HepG2 (cell line): ENCODE measurements at regions not wholly inside any gene's neighbourhood (a gene's known extent, or its start where the extent isn't known, plus 50 kb on each side); places are given as distances from the start of the nearest gene placed in this dataset.

Experiments used
- AGO2 ChIP-seq: fragments of 200-400 bp; formaldehyde crosslinking; optimal IDR thresholded peaks from 2 replicates; pipeline ENCODE3; 2017; ENCODE audit warnings: mild to moderate bottlenecking, low read depth, low read length, moderate library complexity
- DDIT3 ChIP-seq: sonication (generic); formaldehyde crosslinking; IDR thresholded peaks from 2 replicates; pipeline ENCODE4 v1.4.0; 2020; ENCODE audit warnings: mild to moderate bottlenecking, missing genetic modification reagents
- EZH2 ChIP-seq: conservative IDR thresholded peaks from 2 replicates; pipeline ENCODE4 v1.6.1; 2012; ENCODE audit warnings: mild to moderate bottlenecking, low read depth, low read length, moderate library complexity
- FOXA1 ChIP-seq, 2 experiments: fragments of 450-650 bp in 1 of 2; sonication (generic) in 1 of 2; formaldehyde crosslinking in 1 of 2; IDR thresholded peaks; 2 replicates each; pipeline versions ENCODE4 v1.4.0 to v1.6.1; 2016 to 2020; ENCODE audit warnings: missing genetic modification reagents in 1 of 2
- HHEX ChIP-seq: IDR thresholded peaks from 2 replicates; pipeline ENCODE4 v1.6.1; 2016; ENCODE audit warnings: control low read depth
- LRRFIP1 ChIP-seq: sonication (generic); formaldehyde crosslinking; conservative IDR thresholded peaks from 2 replicates; pipeline ENCODE4 v1.4.0; 2020; ENCODE audit warnings: missing genetic modification reagents
- MBNL3 ChIP-seq: fragments of 250-450 bp; sonication (Bioruptor Pico); conservative IDR thresholded peaks from 2 replicates; pipeline ENCODE4 v1.8.0; 2022; ENCODE audit warnings: mild to moderate bottlenecking, inconsistent platforms
- MED8 ChIP-seq: sonication (generic); formaldehyde crosslinking; IDR thresholded peaks from 2 replicates; pipeline ENCODE4 v1.8.1; 2023; ENCODE audit warnings: mild to moderate bottlenecking, missing genetic modification reagents; ENCODE audit not compliant: insufficient replicate concordance
- SIN3B ChIP-seq: fragments of 150-350 bp; IDR thresholded peaks from 2 replicates; pipeline ENCODE4 v1.6.1; 2014; ENCODE audit warnings: low read length
- SP5 ChIP-seq: IDR thresholded peaks from 2 replicates; pipeline ENCODE4 v1.6.1; 2016; ENCODE audit warnings: low read depth, borderline replicate concordance
- SSRP1 ChIP-seq: IDR thresholded peaks from 2 replicates; pipeline ENCODE4 v1.6.1; 2016; ENCODE audit warnings: control low read depth
- TBX3 ChIP-seq: fragments of 450-650 bp; IDR thresholded peaks from 2 replicates; pipeline ENCODE4 v1.6.1; 2017; ENCODE audit warnings: antibody characterized with exemption, mild to moderate bottlenecking, inconsistent platforms, borderline replicate concordance
- TFAP4 ChIP-seq: sonication (generic); IDR thresholded peaks from 2 replicates; pipeline ENCODE4 v1.6.1; 2016; ENCODE audit warnings: low read depth, borderline replicate concordance
- ZNF101 ChIP-seq: sonication (generic); formaldehyde crosslinking; IDR thresholded peaks from 2 replicates; pipeline ENCODE4 v1.4.0; 2020; ENCODE audit warnings: mild to moderate bottlenecking, low read depth, missing genetic modification reagents, borderline replicate concordance
- ZNF142 ChIP-seq: sonication (generic); formaldehyde crosslinking; IDR thresholded peaks from 2 replicates; pipeline ENCODE4 v1.4.0; 2020; ENCODE audit warnings: missing genetic modification reagents
- ZNF232 ChIP-seq: sonication (generic); formaldehyde crosslinking; IDR thresholded peaks from 2 replicates; pipeline ENCODE4 v1.4.0; 2020; ENCODE audit warnings: missing genetic modification reagents, borderline replicate concordance
- ZNF510 ChIP-seq: sonication (generic); formaldehyde crosslinking; IDR thresholded peaks from 2 replicates; pipeline ENCODE4 v1.4.0; 2020; ENCODE audit warnings: low read depth, mild to moderate bottlenecking, missing genetic modification reagents
- ZNF577 ChIP-seq: sonication (generic); formaldehyde crosslinking; IDR thresholded peaks from 2 replicates; pipeline ENCODE4 v1.4.0; 2020; ENCODE audit warnings: mild to moderate bottlenecking, low read depth, missing genetic modification reagents, borderline replicate concordance
- ZNF704 ChIP-seq: sonication (generic); formaldehyde crosslinking; IDR thresholded peaks from 2 replicates; pipeline ENCODE4 v1.8.1; 2023; ENCODE audit warnings: mild to moderate bottlenecking, inconsistent platforms, moderate library complexity, missing genetic modification reagents, borderline replicate concordance
- ZNF746 ChIP-seq: sonication (generic); formaldehyde crosslinking; IDR thresholded peaks from 2 replicates; pipeline ENCODE4 v1.8.0; 2022; ENCODE audit warnings: mild to moderate bottlenecking, missing genetic modification reagents
- ZNF790 ChIP-seq: sonication (generic); formaldehyde crosslinking; IDR thresholded peaks from 2 replicates; pipeline ENCODE4 v1.8.0; 2022; ENCODE audit warnings: missing genetic modification reagents, mild to moderate bottlenecking, borderline replicate concordance

GRCh38 chr5:113935453-113935852, 422.0 kb downstream of the YTHDC2 start (continued):
- TF ChIP-seq ZNF142 = no peak
- TF ChIP-seq ZNF746 (CRISPR knock-in tag) = no peak
- TF ChIP-seq ZNF232 (CRISPR knock-in tag) = no peak
- no peak for TF ChIP-seq LRRFIP1 (CRISPR knock-in tag)
- no peak for TF ChIP-seq SP5 (CRISPR knock-in tag)
- TF ChIP-seq ZNF510 (CRISPR knock-in tag) = no peak
- no peak for TF ChIP-seq ZNF790 (CRISPR knock-in tag)
- TF ChIP-seq EZH2 = no peak
- no peak for TF ChIP-seq ZNF577 (CRISPR knock-in tag)
- no peak for TF ChIP-seq ZNF101 (CRISPR knock-in tag)
- no peak for TF ChIP-seq TFAP4
- TF ChIP-seq SIN3B = no peak
- no peak for TF ChIP-seq ZNF704 (CRISPR knock-in tag)
- TF ChIP-seq AGO2 = no peak
- TF ChIP-seq MBNL3 (CRISPR knock-in tag) = no peak
- no peak for TF ChIP-seq MED8 (CRISPR knock-in tag)
- no peak for TF ChIP-seq SSRP1
- TF ChIP-seq TBX3 = peak; percentile 91
- TF ChIP-seq HHEX (CRISPR knock-in tag) = peak; percentile 88
- TF ChIP-seq FOXA1 (IDR thresholded peaks at IDR 0.05) = 0 out of 2 replicates have a peak, but pooled peaks have one; percentile 50
- peak; percentile 53; the same call in 1 of the 2 replicates for TF ChIP-seq FOXA1 (CRISPR knock-in tag; IDR thresholded peaks at IDR 0.05)
- no peak for TF ChIP-seq DDIT3
